GM12874 (cell line): ENCODE measurements at regions not wholly inside any gene's neighbourhood (a gene's known extent, or its start where the extent isn't known, plus 50 kb on each side); places are given as distances from the start of the nearest gene placed in this dataset.

Source experiments
- CTCF ChIP-seq: IDR thresholded peaks from 2 replicates; pipeline ENCODE4 v1.5.1; 2011; ENCODE audit warnings: low read depth, mild to moderate bottlenecking, control low read depth, low read length, moderate library complexity; ENCODE audit not compliant: insufficient read depth

GRCh38 chr22:48797731-48798130 is 1029.9 kb downstream of the BRD1 start:
- TF ChIP-seq CTCF = no peak

- no peak for TF ChIP-seq CTCF
These were observed 1031.2 kb downstream of the BRD1 start for GRCh38 chr22:48796310-48797015.

GRCh38 chr22:48795664-48796063 is 1032.0 kb downstream of the BRD1 start:
- no peak for TF ChIP-seq CTCF

- no peak for TF ChIP-seq CTCF
These were observed 1032.8 kb downstream of the BRD1 start for GRCh38 chr22:48794906-48795305.

GRCh38 chr22:48793949-48794348 is 1033.7 kb downstream of the BRD1 start:
- no peak for TF ChIP-seq CTCF

- no peak for TF ChIP-seq CTCF
These were observed 1041.0 kb downstream of the BRD1 start for GRCh38 chr22:48786679-48786996.

GRCh38 chr22:48785792-48786678 is 1041.6 kb downstream of the BRD1 start:
- no peak for TF ChIP-seq CTCF
